Neural cell (in vitro differentiated cells): ENCODE measurements at regions not wholly inside any gene's neighbourhood (a gene's known extent, or its start where the extent isn't known, plus 50 kb on each side); places are given as distances from the start of the nearest gene placed in this dataset.

Source experiments
- CTCF ChIP-seq: fragments of 450-650 bp; IDR thresholded peaks from 2 replicates; pipeline ENCODE4 v1.5.1; 2014; ENCODE audit warnings: antibody characterized with exemption, mild to moderate bottlenecking, moderate library complexity; ENCODE audit not compliant: poor library complexity, severe bottlenecking
- EP300 ChIP-seq: fragments of 450-650 bp; conservative IDR thresholded peaks from 2 replicates; pipeline ENCODE4 v1.6.1; 2014; ENCODE audit warnings: antibody characterized with exemption, mild to moderate bottlenecking, moderate library complexity; ENCODE audit not compliant: poor library complexity, severe bottlenecking
- EZH2 ChIP-seq: fragments of 200-600, 300-800 bp; shearing (Covaris generic), sonication (generic); IDR thresholded peaks from 2 replicates; pipeline ENCODE4 v1.6.1; 2014; ENCODE audit warnings: antibody characterized with exemption, low read length, borderline replicate concordance, mild to moderate bottlenecking; ENCODE audit not compliant: insufficient read depth, poor library complexity, severe bottlenecking
- MXI1 ChIP-seq: fragments of 450-650 bp; conservative IDR thresholded peaks from 2 replicates; pipeline ENCODE4 v1.6.1; 2014; ENCODE audit warnings: antibody characterized with exemption, mild to moderate bottlenecking; ENCODE audit not compliant: poor library complexity, severe bottlenecking
- POLR2AphosphoS5 ChIP-seq: IDR thresholded peaks from 2 replicates; pipeline ENCODE4 v1.6.1; 2012
- RAD21 ChIP-seq: fragments of 450-650 bp; conservative IDR thresholded peaks from 2 replicates; pipeline ENCODE4 v1.6.1; 2014; ENCODE audit warnings: antibody characterized with exemption, mild to moderate bottlenecking, moderate library complexity
- REST ChIP-seq: IDR thresholded peaks from 2 replicates; pipeline ENCODE4 v1.6.1; 2012; ENCODE audit warnings: borderline replicate concordance
- SMC3 ChIP-seq: fragments of 450-650 bp; conservative IDR thresholded peaks from 2 replicates; pipeline ENCODE4 v1.6.1; 2014; ENCODE audit warnings: antibody characterized with exemption, mild to moderate bottlenecking, moderate library complexity; ENCODE audit not compliant: poor library complexity
- TAF1 ChIP-seq: IDR thresholded peaks from 2 replicates; pipeline ENCODE4 v1.6.1; 2012; ENCODE audit warnings: low read depth

DNA sequence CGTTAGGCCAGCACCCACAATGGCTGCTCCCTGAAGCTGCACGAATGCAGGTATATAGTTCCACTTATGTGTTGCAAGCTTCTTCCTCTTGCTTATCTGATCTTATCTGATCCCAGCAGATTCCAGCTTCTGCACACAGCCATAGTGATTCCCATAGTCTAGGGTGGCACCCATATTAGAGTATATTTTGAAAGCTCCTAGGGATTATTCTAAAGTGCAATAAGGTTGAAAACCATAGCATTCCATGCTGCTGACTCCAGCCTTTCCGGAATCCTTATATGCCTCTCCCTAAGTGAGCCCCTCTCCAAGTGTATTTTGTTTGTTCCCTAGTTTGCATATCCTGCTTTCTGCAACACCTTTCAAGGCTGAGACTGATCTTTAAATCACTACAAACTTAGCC is 432.0 kb downstream of the SETD4 start:
- TF ChIP-seq POLR2AphosphoS5 (no peak), CTCF (no peak), EZH2 (no peak), MXI1 (no peak), EP300 (no peak), REST (no peak), SMC3 (no peak), TAF1 (no peak), RAD21 (no peak)
